Psoas muscle (tissue), 7 donors: ENCODE measurements at regions not wholly inside any gene's neighbourhood (a gene's known extent, or its start where the extent isn't known, plus 50 kb on each side); places are given as distances from the start of the nearest gene placed in this dataset.

Experiments used
- ATAC-seq, 4 donors: fragments of 200-7000 bp; cut with Tn5 transposase; one replicate each; pipeline ENCODE4 v1.9.1; 2020; ENCODE audit warnings: moderate library complexity in 3 of 4, mild to moderate bottlenecking in 2 of 4
- DNase-seq, 2 donors: peaks; one replicate each; pipeline ENCODE4 v3.0.0-alpha.2; 2020
- H3K27ac ChIP-seq: fragments of 200-600 bp; one replicate; pipeline ENCODE4 v1.8.0; 2022
- H3K27me3 ChIP-seq, 3 donors: fragments of 200-600 bp in 1 of 3; one replicate each; pipeline versions ENCODE4 v1.6.1 to v1.8.0; 2013 to 2022; ENCODE audit warnings: low read length in 2 of 3, mild to moderate bottlenecking in 2 of 3, moderate library complexity in 1 of 3; ENCODE audit not compliant: insufficient read depth in 3 of 3
- H3K36me3 ChIP-seq, 2 donors: fragments of 200-600 bp in 1 of 2; one replicate each; pipeline versions ENCODE4 v1.6.1 to v1.8.0; 2013 to 2022; ENCODE audit warnings: low read depth in 1 of 2, mild to moderate bottlenecking in 1 of 2, moderate library complexity in 1 of 2; ENCODE audit not compliant: insufficient read depth in 1 of 2
- H3K4me1 ChIP-seq: fragments of 200-600 bp; one replicate; pipeline ENCODE4 v1.8.0; 2022
- H3K4me3 ChIP-seq: fragments of 200-600 bp; one replicate; pipeline ENCODE4 v1.8.0; 2022; ENCODE audit warnings: mild to moderate bottlenecking
- H3K9me3 ChIP-seq: fragments of 200-600 bp; one replicate; pipeline ENCODE4 v1.8.0; 2022
- CTCF ChIP-seq: fragments of 200-600 bp; IDR thresholded peaks from one replicate; pipeline ENCODE4 v1.8.0; 2022; ENCODE audit warnings: antibody characterized with exemption
- whole genome bisulfite sequencing, 3 donors: extraction: QIAGEN DNeasy Blood & Tissue Kit; methylation state at CpG; one replicate each; pipeline versions ENCODE4 v1.1.6 to v1.1.7; 2013; 5-methylcytosine and 5-hydroxymethylcytosine counted together
- intact Hi-C, 2 donors: fragments of 100-400 bp; cut with DNase I; formaldehyde crosslinking; loops; one replicate each; pipeline versions ENCODE4 v1.11.0 to v1.14.2; 2022
- donor health status: healthy with polysubstance abuse.
- donor health status: DM: no; HTN: no; CAD: no; lungs with moderate emphysema.
- donor health status: Bipolar disorder and iron deficiency.
- donor health status: healthy.
- donor health status: DM: yes; HTN: yes; CAD: no.
- donor health status: DM: no; HTN: no; CAD: no.
- donor health status: DM: yes; HTN: yes; CAD: no.

- intact Hi-C loops, result no loop called here
- no peak for DNase-seq
- H3K36me3 ChIP-seq, result no peaks in the 10 kb centered on the region
- 92 to 94% (median 92%) methylated on average over 6 of the region's 6 CpGs for WGBS, 3 donors
- no peaks in the 10 kb centered on the region for H3K27me3 ChIP-seq
- H3K4me3 ChIP-seq, result no peak overlapping the region
- no peak overlapping the region for H3K27ac ChIP-seq
- no peaks in the 10 kb centered on the region for H3K4me1 ChIP-seq
- ATAC-seq, result no peak
- no peaks in the 10 kb centered on the region for H3K9me3 ChIP-seq
- TF ChIP-seq CTCF, result no peak
These were observed 460.4 kb upstream of the RGS6 start for GRCh38 chr14:71471634-71472355.

- WGBS, 3 donors, result 89 to 94% (median 89%) methylated on average over 4 of the region's 4 CpGs
These were observed 459.6 kb upstream of the RGS6 start for GRCh38 chr14:71472356-71473340.

GRCh38 chr14:71473843-71474242, 458.4 kb upstream of the RGS6 start:
- Histone ChIP-seq H3K4me3 (no peak overlapping the region), H3K27ac (no peak overlapping the region), H3K9me3 (no peaks in the 10 kb centered on the region), H3K36me3 (no peaks in the 10 kb centered on the region), H3K4me1 (no peaks in the 10 kb centered on the region), H3K27me3 (no peaks in the 10 kb centered on the region)
- DNase-seq (no peak), ATAC-seq (no peak)
- WGBS, 3 donors, result 69 to 79% (median 70%) methylated on average over 2 of the region's 2 CpGs
- intact Hi-C loops, result no loop called here
- TF ChIP-seq CTCF, result no peak

More at GRCh38 chr14:71472356-71473340, 459.6 kb upstream of the RGS6 start:
- intact Hi-C loops, result no loop called here
- Histone ChIP-seq H3K27ac (no peak overlapping the region), H3K4me1 (no peaks in the 10 kb centered on the region), H3K27me3 (no peaks in the 10 kb centered on the region), H3K4me3 (no peak overlapping the region), H3K9me3 (no peaks in the 10 kb centered on the region), H3K36me3 (no peaks in the 10 kb centered on the region)
- no peak for TF ChIP-seq CTCF
- no peak for DNase-seq
- no peak for ATAC-seq

- intact Hi-C loops, result no loop called here
- H3K36me3 ChIP-seq, result no peaks in the 10 kb centered on the region
- no peaks in the 10 kb centered on the region for H3K27me3 ChIP-seq
- TF ChIP-seq CTCF, result no peak
- DNase-seq, result no peak
- WGBS, 3 donors, result 47 to 61% (median 49%) methylated on average over 4 of the region's 4 CpGs
- no peak overlapping the region for H3K27ac ChIP-seq
- ATAC-seq, result no peak
- no peaks in the 10 kb centered on the region for H3K9me3 ChIP-seq
- H3K4me1 ChIP-seq, result no peaks in the 10 kb centered on the region
- H3K4me3 ChIP-seq, result no peak overlapping the region
These were observed 457.6 kb upstream of the RGS6 start for GRCh38 chr14:71474301-71475265.
